Fibroblast of mammary gland (primary cell): ENCODE measurements at regions not wholly inside any gene's neighbourhood (a gene's known extent, or its start where the extent isn't known, plus 50 kb on each side); places are given as distances from the start of the nearest gene placed in this dataset.

Experiments
- DNase-seq: peaks from one replicate; pipeline ENCODE4 v3.0.0-alpha.2; 2010; ENCODE audit warnings: low read depth
- H3K4me3 ChIP-seq: 2 replicates; pipeline ENCODE4 v1.5.1; 2011; ENCODE audit warnings: low read depth, mild to moderate bottlenecking, low read length, moderate library complexity; ENCODE audit not compliant: control insufficient read depth
- TF ChIP-seq, protein P1 (sequence below): conservative IDR thresholded peaks from 2 replicates; pipeline ENCODE4 v1.5.1; 2011; ENCODE audit warnings: low read depth, low read length, inconsistent platforms; ENCODE audit not compliant: control insufficient read depth, insufficient read depth

DNA sequence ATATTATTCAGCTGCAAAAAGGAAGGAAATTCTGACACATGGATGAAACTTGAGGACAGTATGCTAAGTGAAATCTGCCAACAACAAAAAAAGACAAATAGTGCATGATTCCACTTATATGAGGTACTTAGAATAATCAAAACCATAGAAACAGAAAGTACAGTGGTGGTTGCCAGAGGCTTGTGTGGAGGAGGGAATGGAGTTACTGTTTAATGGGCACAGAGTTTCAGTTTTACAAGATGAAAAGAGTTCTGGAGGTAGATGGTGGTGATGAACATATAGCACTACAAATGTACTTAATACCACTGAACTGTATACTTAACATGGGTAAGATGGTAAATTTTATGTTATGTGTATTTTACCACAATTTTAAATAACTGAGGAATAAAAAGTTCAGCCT is 212.0 kb upstream of the KLF3 start:
- H3K4me3 ChIP-seq = no peak overlapping the region
- TF ChIP-seq, protein P1, sequence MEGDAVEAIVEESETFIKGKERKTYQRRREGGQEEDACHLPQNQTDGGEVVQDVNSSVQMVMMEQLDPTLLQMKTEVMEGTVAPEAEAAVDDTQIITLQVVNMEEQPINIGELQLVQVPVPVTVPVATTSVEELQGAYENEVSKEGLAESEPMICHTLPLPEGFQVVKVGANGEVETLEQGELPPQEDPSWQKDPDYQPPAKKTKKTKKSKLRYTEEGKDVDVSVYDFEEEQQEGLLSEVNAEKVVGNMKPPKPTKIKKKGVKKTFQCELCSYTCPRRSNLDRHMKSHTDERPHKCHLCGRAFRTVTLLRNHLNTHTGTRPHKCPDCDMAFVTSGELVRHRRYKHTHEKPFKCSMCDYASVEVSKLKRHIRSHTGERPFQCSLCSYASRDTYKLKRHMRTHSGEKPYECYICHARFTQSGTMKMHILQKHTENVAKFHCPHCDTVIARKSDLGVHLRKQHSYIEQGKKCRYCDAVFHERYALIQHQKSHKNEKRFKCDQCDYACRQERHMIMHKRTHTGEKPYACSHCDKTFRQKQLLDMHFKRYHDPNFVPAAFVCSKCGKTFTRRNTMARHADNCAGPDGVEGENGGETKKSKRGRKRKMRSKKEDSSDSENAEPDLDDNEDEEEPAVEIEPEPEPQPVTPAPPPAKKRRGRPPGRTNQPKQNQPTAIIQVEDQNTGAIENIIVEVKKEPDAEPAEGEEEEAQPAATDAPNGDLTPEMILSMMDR = no peak
- no peak for DNase-seq

DNA sequence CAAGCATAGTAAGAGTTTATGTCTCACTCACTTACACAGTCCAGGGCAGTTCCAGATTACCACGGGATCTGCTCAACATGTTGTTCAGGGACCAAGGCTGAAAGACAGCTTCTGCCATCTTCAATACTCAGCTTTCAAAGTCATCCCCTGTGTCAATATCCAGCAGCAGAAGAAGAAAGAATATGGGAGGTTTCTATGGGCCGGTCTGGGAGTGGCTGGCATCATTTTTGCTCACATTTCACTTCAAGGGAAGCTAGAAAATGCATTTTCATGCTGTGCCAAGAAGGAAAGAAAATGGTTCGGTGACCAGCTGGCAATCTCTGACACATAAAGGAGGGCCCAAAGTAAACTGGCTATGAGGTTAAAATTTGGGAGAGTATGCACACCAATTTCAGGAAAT is 211.5 kb upstream of the KLF3 start:
- TF ChIP-seq, protein P1 = no peak
- DNase-seq = no peak
- no peak overlapping the region for H3K4me3 ChIP-seq

DNA sequence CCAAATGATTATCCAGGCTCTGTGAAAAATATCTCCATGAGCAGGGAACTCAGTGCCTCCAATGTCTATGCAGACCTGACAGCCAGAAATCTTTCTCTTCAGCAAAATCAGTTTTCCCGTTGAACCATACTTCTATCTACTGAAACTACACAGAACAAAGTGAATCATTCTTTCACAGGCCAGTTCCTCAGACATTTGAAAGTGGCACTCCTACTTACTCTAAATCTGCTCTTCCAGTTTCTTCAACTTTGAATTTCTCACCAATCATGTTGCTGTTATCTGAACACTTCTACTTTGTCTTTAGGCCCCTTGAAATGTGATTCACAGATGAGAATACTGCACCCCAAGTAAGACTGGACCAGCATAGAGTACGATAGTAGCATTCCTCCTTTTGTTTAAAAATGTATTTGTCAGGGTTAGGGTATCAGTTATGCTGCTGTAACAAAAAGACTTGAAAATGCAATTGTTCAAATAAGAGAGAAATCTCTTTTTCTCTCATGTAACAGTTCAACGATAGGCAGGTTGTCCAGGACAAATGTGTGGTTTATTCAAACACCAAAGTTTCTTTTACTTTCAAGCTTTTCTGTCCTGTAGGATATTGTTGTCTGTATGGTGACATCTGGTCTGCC is 210.6 kb upstream of the KLF3 start:
- TF ChIP-seq, protein P1 = no peak
- no peak for DNase-seq
- no peak overlapping the region for H3K4me3 ChIP-seq

DNA sequence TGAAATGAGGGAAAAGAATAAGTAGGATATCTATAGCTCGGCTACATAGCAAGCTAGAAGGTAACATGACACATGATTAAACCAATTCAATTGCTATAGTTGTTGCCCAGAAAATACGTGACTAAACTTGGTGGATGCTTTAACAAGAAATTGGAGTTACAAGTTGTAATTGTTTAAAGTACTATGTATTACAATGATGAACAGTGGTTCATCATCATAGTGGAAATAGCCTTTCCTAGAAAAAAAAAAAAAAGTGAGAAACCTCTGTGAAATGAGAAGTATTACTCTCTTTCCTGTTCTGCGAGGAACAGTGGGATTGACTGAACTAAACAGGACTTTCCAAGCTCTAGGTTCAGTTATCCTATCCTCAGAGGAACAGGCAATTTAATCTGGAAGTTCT is 209.7 kb upstream of the KLF3 start:
- TF ChIP-seq, protein P1 = no peak
- no peak overlapping the region for H3K4me3 ChIP-seq

DNA sequence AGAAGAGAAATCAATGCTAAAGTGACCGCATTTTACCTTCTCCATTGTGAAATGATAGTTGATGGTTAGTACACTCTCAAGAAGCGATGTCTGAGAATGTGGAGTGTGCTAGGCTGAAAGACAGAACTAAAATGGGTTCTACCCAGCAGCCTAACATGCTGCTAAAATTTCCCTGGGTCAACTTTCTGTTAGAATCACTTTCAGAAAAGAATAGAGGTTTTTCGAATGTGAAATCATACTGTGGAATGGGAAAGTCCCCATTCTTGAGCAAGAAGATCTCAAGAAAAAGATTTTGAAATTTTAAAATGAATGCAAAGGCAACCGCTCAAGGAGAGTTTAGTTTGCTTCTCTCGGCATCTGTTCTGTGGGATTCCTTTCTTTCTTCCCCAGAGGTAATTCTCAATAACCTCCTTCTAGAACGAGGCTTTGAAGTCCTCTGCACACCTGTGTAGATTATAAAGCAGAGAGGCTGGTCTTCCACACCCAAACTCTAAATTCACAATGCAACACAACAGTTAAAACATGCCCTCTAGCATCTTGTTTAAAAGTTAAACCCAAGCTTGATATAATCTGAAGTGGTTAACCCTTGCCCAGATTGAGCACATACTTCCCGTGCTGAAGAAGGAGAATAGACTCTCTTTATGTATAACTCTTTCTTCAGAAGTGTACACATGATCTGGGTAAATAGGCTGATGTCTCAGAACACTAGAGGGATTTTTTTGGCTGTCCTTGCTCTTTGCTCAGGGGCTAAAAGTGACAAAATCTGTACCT is 208.7 kb upstream of the KLF3 start:
- H3K4me3 ChIP-seq = no peak overlapping the region
- TF ChIP-seq, protein P1 = no peak
- DNase-seq = no peak

More for the DNA sequence above, 209.7 kb upstream of the KLF3 start:
- no peak for DNase-seq

DNA sequence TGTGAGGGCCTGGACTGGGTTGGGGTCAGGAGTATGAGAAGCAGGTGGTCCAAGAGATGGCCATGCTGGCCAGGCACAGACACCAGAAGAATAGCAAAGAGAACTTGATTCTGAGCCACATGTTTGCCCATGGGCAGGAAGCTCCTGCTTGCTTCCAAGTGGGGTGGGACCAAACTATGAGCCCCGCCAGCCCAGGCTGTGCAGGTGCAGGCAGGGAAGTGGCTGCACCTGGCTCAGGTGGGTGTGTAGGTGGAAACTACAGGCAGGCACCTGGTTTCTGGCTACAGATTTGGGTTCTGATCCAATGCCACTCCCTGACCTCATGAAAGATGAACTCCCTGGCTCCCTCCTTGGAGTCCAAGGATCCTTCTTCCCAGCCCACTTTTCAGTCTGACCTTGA is 207.9 kb upstream of the KLF3 start:
- no peak for DNase-seq
- H3K4me3 ChIP-seq = no peak overlapping the region
- TF ChIP-seq, protein P1 = no peak
